ENCODE measurements at regions not wholly inside any gene's neighbourhood (a gene's known extent, or its start where the extent isn't known, plus 50 kb on each side); places are given as distances from the start of the nearest gene placed in this dataset.

GRCh38 chr12:98453492-98453891 lies 61.9 kb upstream of the TMPO start:
- TF ChIP-seq EZH2phosphoT487 (IDR thresholded peaks at IDR 0.05; ENCODE audit: borderline replicate concordance, low read depth, low read length) (no peak), CTCF (conservative IDR thresholded peaks at IDR 0.05; ENCODE audit: low read length) (no peak)
